Stimulated activated naive CD4-positive, alpha-beta T cell (primary cell): ENCODE measurements at regions not wholly inside any gene's neighbourhood (a gene's known extent, or its start where the extent isn't known, plus 50 kb on each side); places are given as distances from the start of the nearest gene placed in this dataset.
"Not testable (repeated sequence)": the region's sequence is repeated elsewhere in the genome, so short reads cannot be mapped to it uniquely, and the experiment has no call there.

ENCODE experiments used
- DNase-seq, 6 experiments: peaks; one replicate each; lab custom pipeline; 2025; lab: John Stamatoyannopoulos, UW

DNA sequence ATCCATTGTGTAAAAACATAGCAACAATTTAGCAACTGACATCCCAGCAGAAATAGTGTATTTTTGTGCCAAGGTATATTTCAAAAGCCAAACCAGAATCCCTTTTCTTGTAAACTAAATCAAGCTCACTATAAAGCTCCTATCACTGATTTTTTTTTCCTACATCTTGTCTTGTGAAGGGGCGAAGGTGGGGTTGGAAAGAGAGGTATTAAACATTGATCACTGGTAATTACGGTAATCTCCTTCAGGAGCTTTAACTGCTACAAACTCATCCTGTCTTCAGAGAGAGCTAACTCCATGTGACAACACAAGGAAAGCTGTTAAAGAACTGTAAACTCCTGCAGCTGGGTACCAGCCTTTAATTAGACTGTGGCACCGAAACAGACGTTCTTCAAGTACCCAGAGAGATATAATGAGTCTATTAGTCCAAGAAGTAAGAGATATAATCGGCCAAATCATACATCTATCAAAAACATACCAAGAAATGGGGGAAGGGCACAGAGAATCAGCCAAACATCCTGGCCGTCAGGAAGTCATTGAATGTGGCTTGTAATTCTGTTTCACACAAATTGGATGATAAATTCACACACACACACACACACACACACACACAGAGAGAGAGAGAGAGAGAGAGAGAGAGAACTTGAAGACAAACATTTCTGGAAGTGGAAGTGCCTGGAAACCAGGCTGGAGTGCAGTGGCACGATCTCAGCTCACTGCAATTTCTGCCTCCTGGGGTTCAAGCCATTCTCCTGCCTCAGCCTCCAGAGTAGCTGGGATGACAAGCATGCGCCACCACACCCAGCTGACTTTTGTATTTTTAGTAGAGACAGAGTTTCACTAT, 111.9 kb upstream of the PPARGC1A start:
- no peak for DNase-seq

DNA sequence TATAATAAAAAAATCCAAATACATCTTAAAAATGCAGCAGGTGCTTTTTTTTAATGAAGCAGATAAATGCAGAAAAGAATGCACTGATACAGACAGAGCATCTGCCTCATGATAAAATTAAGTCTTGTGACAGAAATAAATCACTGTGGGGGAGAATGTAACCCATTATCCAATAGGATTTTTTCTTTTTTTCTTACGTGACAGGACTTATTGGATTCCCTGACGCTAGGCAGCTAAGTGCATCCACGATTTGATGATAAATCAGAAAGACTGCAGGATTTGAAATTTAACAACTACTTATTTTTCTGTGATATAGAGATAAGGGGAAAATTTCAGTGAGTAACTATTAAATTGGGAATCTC, 110.6 kb upstream of the PPARGC1A start:
- DNase-seq = no peak

DNA sequence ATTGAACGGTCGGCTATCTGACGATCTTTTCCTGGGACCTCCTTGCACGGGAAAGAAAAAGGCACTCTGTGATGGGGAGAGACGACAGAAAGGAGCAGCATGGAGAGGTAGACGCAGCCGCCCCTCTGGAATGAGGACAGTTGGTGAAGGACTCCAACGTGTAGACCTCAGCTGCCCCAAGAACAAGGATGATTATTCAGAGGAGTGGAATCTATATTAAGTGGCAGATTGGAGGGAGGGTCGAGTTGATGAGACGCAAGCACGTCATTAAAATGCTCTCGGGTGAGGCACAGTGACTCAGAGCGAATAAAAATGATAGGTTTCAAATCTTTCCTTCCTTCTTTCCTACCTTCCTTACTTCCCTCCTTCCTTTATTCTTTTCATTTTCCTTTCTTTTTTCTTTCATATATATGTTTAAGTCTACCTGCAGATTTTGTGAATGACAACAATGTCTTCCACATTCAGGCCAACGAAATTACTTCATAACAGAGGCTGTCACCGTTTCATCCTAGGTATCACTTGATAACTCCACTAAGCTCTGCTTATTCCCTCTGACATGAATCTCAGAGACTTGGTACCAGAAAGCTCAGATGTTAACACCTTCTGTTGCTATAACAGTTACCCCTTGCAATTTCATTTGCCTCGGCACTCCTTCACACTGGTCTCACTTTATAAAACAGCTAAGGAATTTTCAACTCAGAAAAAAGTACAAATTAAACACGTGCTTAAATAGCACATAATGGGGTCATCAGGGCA, 110.0 kb upstream of the PPARGC1A start:
- DNase-seq = no peak

DNA sequence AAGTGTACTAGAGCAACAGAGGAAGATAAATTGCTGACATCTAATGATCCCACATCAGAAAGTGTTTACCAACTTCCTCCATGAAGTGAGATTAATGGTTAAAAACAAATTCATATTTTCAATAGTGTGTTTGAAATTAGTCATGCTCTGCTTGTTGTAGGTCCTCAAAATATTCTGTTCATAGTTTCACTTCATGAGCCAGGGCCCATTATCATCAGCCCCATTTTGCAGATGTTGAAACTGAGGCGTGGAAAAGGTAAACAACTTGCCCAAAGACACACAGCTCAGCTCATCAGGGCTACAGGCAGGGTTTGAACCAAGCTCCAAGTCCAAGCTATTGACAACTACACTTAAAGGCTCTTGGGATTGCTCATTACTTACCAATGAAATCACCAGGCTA, 103.5 kb upstream of the PPARGC1A start:
- no peak for DNase-seq

DNA sequence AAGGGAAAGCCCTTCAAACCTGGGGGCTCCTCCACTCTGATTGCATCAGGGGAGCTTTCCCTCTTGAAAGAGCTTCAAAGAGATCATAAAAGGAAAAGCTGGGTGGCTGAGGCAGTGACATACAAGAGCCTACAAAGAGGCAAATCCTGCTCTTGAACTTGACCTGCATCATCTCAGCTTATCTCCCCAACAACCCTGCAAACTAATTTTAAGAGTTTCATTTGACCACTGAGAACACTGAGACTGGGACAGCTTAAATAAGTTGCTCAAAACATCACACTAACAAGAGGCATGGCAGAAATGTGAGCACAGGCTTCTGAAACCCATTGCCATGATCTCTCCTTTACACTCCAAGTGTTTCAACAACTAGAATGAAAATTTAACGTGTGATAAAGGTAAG, 101.6 kb upstream of the PPARGC1A start:
- no peak for DNase-seq

DNA sequence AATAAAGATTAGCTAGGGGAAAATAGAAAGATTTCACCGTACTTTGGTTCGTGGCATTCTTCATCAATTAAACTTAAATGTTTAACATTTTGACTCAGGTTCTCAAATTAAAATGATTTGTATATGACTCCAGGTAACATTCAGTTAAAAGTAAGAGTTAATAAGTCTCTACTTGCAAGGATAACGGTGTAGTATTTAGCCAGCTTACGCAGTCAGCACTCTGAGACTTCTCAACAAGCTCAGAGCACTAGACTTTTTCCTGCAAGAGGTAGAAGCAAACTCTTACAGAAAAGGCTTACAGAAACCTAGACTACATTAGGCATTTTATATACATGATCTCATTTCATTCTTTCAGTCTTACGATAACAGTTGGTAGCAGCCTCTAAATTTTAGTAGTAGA, 96.4 kb upstream of the PPARGC1A start:
- DNase-seq = no peak

DNA sequence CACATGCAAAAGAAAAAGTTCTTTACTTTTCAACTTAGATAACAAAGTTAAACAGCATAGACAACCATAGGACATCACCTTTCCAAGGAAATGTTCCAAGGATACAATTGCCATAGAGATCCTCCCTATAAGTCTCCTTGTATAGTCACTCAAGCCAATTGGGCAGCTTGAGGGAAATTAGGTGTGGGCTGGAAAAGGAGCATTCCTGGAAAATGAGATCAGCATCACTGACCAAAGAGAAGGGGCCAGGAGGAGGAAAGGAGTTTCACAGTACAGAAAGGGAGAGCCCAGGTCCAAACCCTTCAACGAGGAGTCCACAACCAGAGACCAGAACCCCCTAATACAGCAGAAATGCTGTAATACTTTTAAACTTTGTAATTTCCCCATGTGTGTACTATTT, 91.5 kb upstream of the PPARGC1A start:
- DNase-seq = no peak

DNA sequence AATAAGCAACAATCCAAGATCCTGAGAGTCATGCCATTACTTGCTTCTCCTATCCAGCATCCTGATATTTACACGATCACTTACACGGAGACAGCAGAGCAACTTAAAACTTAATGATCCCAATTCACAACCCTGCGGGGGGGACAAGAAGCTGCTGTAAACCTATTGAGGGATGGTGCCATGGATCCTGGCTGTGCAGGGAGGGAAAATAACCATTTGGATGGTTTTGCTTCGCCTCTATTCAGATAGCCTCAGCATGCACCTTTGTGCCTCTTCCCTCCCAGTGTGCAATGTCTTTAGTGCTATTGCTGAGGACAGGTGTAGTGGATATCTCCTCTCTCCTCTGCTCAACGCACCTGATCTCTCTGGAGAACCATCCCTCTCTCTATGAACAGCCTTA, 89.7 kb upstream of the PPARGC1A start:
- DNase-seq = no peak

DNA sequence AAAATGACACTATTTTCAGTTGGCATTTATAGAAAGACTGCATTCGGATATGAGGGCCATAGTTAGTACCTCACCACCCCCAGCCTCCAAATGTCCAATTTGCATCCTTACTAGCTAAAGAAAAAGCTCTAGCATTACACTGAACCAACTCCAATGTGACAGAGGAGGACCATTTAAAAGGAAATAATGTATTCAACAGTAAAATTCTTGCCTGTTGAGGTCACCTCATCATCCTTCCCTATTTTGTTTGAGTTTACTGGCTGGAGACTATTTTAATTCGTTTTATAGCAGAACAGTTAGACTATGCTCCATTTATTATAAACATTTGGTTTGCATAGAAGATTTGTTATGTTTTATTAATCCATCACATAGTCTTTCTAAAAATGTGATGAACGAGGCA, 88.2 kb upstream of the PPARGC1A start:
- DNase-seq = no peak

DNA sequence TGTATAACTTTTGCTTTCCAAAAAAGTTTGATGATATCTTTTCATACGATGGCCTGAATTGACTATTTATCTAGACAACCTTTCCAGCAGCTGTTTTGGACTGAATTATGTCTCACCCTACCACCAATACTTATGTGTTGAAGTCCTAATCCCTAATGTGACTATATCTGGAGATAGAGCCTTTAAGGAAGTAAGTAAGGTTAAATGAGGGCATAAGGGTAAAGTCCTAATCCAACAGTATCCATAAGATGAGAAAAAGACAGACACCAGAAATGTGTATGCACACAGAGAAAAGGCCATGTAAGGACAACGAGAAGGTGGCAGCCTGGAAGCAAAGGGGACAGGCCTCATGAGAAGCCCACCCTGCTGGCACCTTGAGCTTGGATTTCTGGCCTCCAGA, 86.6 kb upstream of the PPARGC1A start:
- no peak for DNase-seq

DNA sequence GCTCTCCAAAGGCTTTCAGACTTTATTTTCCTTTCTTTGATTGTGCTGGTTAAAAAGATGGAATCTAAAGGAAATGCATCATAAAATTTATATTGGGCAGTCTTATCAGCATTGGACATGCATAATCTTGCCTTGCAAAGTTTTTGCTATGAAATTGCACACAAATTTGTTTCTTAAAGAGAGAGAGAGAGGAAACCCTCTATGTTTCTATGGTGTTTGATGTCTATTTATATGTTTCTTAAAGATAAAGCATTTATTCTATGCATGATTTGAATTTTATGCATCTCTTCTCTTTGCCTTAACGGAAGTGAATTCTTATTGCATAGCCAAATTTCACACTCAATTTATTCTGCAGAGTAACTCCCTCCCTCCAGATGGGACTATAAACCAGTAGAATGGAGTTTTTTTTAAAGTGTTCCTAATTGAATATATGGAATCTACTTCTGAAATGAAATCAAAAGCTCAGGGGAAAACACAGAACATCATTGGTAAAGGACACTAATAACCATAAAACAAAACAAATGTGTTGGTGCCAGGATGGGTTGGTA, 83.5 kb upstream of the PPARGC1A start:
- no peak for DNase-seq

DNA sequence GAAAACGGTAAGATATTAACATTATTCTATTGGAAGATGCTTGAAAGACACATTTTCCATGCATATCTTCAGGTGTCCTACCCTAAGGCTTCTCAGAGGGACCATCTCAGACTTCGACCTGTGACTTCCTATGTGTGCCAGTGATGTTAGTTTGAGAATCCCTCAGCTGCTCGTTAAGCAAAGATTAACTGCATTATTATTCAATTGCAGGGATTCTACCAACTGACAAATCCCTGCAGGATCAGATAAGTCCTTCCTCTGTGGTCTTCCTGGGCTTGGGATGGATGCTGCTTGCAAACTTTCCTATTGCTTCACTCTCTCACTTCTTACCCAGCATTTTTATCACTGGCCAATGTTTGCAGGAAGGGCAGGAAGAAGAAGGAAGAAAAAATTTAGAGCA, 83.0 kb upstream of the PPARGC1A start:
- DNase-seq = no peak

DNA sequence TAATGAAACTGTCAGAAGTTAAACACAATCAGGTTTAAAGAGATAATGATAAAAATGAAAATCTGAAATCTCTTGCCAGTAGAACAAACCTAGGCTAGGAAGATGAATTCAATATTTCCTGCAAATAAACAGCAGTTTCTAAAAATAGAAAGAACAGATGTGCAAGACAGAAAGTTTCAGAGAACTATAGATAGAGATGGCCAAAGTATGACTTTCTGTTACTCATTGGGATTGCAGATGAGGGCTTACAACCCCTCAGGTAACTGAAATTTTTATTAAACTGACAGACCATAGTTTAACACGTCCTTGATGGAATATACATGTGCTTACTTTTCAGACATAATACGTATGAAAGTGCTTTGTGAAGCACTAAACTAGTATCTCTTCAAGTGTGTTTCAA, 82.3 kb upstream of the PPARGC1A start:
- no peak for DNase-seq

DNA sequence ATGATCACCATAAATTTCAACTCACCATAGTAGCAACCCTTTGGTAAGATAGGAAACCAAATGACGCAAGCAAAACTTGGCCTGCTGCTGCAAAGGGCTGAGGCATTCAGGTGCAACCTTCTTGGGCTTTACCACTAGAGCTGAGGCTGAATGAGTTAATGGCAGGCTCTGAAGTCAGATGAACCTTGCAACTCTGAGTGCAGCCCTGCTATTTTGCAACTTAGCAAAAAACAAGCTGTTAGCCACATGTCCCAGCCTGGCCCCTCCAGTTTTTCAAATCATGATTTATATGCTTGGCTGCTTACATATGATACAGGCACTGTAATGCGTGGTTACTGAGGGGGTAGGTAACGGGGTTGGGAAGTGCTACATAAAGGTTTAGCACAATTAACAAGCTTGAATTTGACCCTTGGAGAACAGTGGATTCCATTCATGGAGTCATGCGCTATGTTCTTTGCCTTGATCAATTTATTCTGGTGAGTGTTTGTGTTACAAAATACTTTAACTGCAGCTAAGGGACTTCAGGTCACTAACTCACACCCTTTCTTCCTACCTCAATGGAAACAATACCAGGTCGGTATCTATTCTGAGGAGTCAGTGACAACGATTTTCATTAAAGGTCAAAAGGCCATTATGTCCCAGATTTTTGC, 80.5 kb upstream of the PPARGC1A start:
- no peak for DNase-seq

DNA sequence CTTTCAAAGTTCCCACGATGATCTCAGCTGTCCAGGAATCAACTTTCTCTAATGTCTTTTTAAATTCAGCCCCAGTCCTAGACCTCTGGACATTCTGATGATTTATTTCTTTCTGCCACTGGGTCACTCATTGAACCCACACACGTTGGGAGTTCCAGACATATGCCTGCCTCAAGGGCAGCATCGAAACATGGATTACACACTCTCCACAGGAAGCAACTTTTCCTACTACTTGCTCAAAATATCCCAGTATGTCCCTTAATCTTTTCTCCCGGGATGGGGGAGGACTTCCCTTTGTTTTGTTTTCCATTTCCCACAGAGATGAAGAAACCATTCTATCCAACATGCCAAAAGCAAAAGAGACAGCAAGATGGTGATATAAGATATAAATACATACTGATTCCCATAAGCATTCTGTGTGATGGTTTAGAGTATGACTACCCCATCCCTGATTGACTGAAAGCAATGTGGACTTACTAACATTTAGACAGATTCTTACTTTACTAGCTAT, 79.8 kb upstream of the PPARGC1A start:
- DNase-seq = no peak

DNA sequence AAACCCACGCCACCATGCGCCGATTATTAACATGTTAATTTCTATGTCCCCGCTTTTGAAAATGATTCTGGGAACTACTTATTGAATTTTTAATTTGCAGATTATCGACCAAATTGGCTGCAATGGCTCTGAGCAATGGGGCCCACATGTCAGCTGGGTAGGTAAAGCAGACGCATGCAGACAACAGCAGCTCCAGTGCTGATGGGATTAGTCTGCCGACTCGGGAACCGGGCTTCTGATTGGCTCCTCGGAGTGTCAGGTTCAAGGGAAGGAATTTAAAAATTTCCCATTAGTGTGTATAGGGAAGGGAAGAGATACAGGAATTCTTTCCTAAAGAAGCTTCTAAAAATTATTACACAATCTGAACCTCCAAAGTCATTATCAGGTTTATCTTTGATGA, 77.4 kb upstream of the PPARGC1A start:
- DNase-seq = no peak

DNA sequence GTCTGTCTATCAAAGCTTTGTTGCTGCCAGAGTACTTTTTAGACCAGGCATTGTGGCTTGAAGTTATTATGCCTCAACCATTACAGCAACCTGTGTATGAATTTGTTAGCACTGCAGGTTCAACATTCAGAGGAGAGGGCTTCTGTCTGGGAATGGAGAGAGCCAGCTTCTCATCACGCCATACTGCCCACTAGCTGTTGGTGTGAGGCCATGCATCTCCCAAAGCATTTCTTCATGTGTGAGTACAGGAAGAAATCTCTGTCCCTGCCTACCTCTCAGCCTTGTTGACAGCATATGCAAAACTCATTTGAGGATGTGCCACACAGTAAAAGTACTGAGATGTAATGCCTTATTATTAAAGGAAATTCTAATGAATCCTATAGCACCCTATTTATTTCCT, 76.9 kb upstream of the PPARGC1A start:
- DNase-seq = no peak

DNA sequence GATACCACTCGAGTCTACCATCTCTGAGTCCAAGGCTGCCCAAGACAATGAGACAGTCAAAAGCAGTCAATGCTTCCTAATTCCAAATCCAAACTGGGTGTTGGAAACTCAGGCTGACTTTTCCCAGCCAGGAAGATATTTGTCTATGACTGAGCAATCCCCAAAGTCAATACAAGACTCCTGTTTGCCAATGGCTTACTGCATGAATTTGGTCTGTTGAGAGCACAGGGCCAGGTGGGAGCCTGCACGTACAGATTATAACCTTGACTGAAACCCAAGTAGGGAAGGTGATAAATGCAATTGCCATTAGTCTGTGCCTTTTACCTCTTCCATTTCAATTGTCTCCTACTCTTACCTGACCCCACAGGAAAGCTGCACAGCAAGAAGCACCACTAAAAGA, 72.6 kb upstream of the PPARGC1A start:
- DNase-seq = no peak

DNA sequence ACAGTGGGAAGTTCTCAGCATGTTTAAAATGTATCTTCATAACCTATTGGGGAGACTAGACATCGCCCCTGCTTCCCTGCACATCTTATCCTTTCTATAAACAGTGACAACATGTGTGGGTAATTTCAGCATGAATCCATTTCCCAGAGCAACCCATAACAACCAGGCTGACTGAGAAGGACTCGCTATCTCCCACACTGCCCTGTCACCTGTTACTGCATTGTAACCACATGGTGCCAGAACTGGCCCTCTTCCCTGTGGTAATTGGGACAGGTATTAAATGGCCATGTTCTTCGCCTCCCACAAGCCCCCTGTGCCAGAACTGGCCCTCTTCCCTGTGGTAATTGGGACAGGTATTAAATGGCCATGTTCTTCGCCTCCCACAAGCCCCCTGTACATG, 71.5 kb upstream of the PPARGC1A start:
- not testable (repeated sequence) for DNase-seq

DNA sequence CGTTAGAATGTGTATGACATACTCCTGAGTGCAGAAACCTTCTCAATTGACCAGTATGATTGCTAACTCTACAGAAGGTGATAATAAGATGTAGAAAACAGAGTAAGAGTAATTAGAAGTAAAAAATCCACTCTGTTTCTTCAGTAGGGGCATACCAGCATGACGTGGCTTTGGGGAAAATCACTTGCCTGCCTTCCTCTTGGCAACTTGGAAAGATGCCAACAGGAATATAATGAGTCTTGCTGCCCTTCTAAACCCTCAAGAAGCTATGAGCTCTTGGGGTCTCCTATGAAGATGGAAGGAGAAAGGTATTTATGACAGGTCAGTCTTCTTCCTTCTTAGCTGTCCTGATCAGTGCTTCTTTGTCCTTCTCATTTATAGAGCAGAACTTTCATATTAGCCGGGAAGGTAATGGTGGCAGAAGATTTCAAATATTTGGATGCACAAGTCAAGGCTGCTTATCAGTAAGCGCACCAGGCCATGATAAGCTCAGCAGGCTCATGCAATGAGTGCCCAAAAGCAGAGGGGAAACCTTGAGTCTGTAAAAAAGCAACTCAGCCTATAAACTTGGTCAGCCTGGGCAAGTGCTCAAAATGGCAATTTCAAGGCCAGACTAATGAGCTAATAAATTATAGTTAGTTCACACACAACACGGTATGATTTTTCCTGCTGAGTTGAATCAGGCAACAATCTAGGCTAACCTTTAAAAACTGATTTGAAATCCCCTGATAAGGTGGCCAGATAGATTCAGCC, 69.7 kb upstream of the PPARGC1A start:
- no peak for DNase-seq

DNA sequence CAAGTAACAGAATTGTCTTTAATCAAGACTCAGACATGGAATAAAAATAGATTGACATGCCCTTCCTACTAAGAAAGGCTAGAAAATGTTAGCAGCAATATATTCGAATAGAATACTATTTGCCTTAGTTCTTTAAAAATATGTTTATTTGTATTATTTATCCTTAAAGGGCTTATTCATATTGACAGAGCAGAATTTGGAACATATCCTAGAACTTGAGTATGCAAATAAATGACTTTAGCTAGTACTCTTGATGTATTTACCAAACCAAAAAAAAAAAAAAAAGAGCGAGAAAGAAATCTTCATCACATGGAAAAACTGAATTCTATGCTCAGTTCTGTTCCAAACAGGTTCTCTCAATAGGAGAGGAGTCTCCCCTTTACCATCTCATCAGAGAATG, 68.9 kb upstream of the PPARGC1A start:
- no peak for DNase-seq

DNA sequence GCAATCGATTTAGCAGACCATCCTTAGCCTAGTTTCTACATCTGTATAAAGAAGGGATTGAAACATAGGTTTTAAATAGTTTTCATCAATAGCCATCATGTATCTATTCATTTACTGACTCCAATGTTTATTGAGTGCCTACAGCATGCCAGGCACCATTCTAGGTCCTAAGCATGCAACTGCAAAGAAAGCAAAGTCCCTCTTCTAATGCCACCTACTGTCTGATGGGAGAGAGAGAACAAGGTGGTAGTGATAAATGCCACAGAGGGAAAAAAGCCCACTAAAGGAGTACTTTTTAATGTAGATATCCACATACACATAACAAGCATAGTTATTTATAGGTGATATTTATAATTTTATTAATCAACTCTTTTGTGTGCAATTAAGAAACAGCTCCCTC, 67.6 kb upstream of the PPARGC1A start:
- DNase-seq = no peak
